NCI-H446 treated with DMSO at 0.1 percent for 48 hours (cell line): ENCODE measurements at regions not wholly inside any gene's neighbourhood (a gene's known extent, or its start where the extent isn't known, plus 50 kb on each side); places are given as distances from the start of the nearest gene placed in this dataset.

Experiments used
- DNase-seq: peaks from one replicate; lab custom pipeline; 2025; lab: John Stamatoyannopoulos, UW

GRCh38 chr7:70907259-70908247 lies 224.4 kb upstream of the GALNT17 start:
- DNase-seq, result no peak

- DNase-seq, result no peak
These were observed 218.0 kb upstream of the GALNT17 start for GRCh38 chr7:70913924-70914323.

GRCh38 chr7:70915067-70915466 lies 216.9 kb upstream of the GALNT17 start:
- no peak for DNase-seq

- DNase-seq, result no peak
These were observed 212.4 kb upstream of the GALNT17 start for GRCh38 chr7:70919481-70920073.

- DNase-seq, result no peak
These were observed 211.1 kb upstream of the GALNT17 start for GRCh38 chr7:70920876-70921275.

- DNase-seq, result no peak
These were observed 208.6 kb upstream of the GALNT17 start for GRCh38 chr7:70923181-70923845.

- no peak for DNase-seq
These were observed 206.4 kb upstream of the GALNT17 start for GRCh38 chr7:70925411-70926115.

GRCh38 chr7:70926666-70927065 lies 205.3 kb upstream of the GALNT17 start:
- no peak for DNase-seq

GRCh38 chr7:70935311-70935710 lies 196.6 kb upstream of the GALNT17 start:
- no peak for DNase-seq

- no peak for DNase-seq
These were observed 196.1 kb upstream of the GALNT17 start for GRCh38 chr7:70935854-70936253.

- DNase-seq, result no peak
These were observed 194.5 kb upstream of the GALNT17 start for GRCh38 chr7:70937424-70937823.

GRCh38 chr7:70940597-70940996 lies 191.3 kb upstream of the GALNT17 start:
- no peak for DNase-seq

GRCh38 chr7:70942791-70943190 lies 189.2 kb upstream of the GALNT17 start:
- DNase-seq, result no peak

GRCh38 chr7:70944516-70944915 lies 187.4 kb upstream of the GALNT17 start:
- no peak for DNase-seq

- no peak for DNase-seq
These were observed 184.8 kb upstream of the GALNT17 start for GRCh38 chr7:70947181-70947580.

GRCh38 chr7:70949862-70950261 lies 182.1 kb upstream of the GALNT17 start:
- no peak for DNase-seq

GRCh38 chr7:70951271-70951962 lies 180.5 kb upstream of the GALNT17 start:
- no peak for DNase-seq

- no peak for DNase-seq
These were observed 179.6 kb upstream of the GALNT17 start for GRCh38 chr7:70952311-70952710.

- no peak for DNase-seq
These were observed 178.6 kb upstream of the GALNT17 start for GRCh38 chr7:70953331-70953741.

- DNase-seq, result no peak
These were observed 178.1 kb upstream of the GALNT17 start for GRCh38 chr7:70953796-70954195.

- no peak for DNase-seq
These were observed 159.3 kb upstream of the GALNT17 start for GRCh38 chr7:70972693-70973092.

- no peak for DNase-seq
These were observed 156.2 kb upstream of the GALNT17 start for GRCh38 chr7:70975754-70976153.
